Stimulated activated CD4-positive, alpha-beta T cell treated with anti-CD3 and anti-CD28 coated beads, Interleukin-2, amount 100 ng/mL, for 48 hours (primary cell): ENCODE measurements at regions not wholly inside any gene's neighbourhood (a gene's known extent, or its start where the extent isn't known, plus 50 kb on each side); places are given as distances from the start of the nearest gene placed in this dataset.

ENCODE experiments used
- DNase-seq, 2 donors: peaks; one replicate each; pipeline ENCODE4 v3.0.0-alpha.2; 2020

GRCh38 chr15:69718916-69719315 lies 266.3 kb downstream of the RPLP1 start:
- no peak for DNase-seq

- DNase-seq: peak; percentile 30 to 41
Measured at GRCh38 chr15:69719527-69720240, 267.1 kb downstream of the RPLP1 start.

- no peak for DNase-seq
Measured at GRCh38 chr15:69720536-69720935, 267.9 kb downstream of the RPLP1 start.

- DNase-seq: no peak
Measured at GRCh38 chr15:69722924-69723323, 270.3 kb downstream of the RPLP1 start.

- no peak for DNase-seq
Measured at GRCh38 chr15:69723404-69724096, 270.9 kb downstream of the RPLP1 start.

GRCh38 chr15:69724333-69724732 lies 271.7 kb downstream of the RPLP1 start:
- DNase-seq: no peak

GRCh38 chr15:69725275-69725674 lies 272.7 kb downstream of the RPLP1 start:
- DNase-seq: no peak

- DNase-seq: no peak
Measured at GRCh38 chr15:69725957-69726356, 273.3 kb downstream of the RPLP1 start.

- no peak for DNase-seq
Measured at GRCh38 chr15:69727121-69727924, 274.7 kb downstream of the RPLP1 start.

GRCh38 chr15:69729167-69729748 lies 276.6 kb downstream of the RPLP1 start:
- DNase-seq: peak; percentile 76 to 80

- DNase-seq: no peak
Measured at GRCh38 chr15:69730281-69731080, 277.9 kb downstream of the RPLP1 start.

- no peak for DNase-seq
Measured at GRCh38 chr15:69731081-69731330, 278.4 kb downstream of the RPLP1 start.

GRCh38 chr15:69731581-69731980 lies 279.0 kb downstream of the RPLP1 start:
- DNase-seq: no peak

- no peak for DNase-seq
Measured at GRCh38 chr15:69732133-69732532, 279.5 kb downstream of the RPLP1 start.

GRCh38 chr15:69734699-69735098 lies 282.1 kb downstream of the RPLP1 start:
- no peak for DNase-seq

GRCh38 chr15:69735121-69735520 lies 282.5 kb downstream of the RPLP1 start:
- DNase-seq: no peak

- DNase-seq: no peak
Measured at GRCh38 chr15:69736161-69736560, 283.5 kb downstream of the RPLP1 start.

- DNase-seq: no peak
Measured at GRCh38 chr15:69737916-69738315, 285.3 kb downstream of the RPLP1 start.

- no peak for DNase-seq
Measured at GRCh38 chr15:69740684-69741083, 288.1 kb downstream of the RPLP1 start.

- DNase-seq: no peak
Measured at GRCh38 chr15:69742361-69742760, 289.7 kb downstream of the RPLP1 start.

GRCh38 chr15:69743091-69743490 lies 290.5 kb downstream of the RPLP1 start:
- no peak for DNase-seq

GRCh38 chr15:69744391-69745162 lies 292.0 kb downstream of the RPLP1 start:
- no peak for DNase-seq
